ENCODE measurements at regions not wholly inside any gene's neighbourhood (a gene's known extent, or its start where the extent isn't known, plus 50 kb on each side); places are given as distances from the start of the nearest gene placed in this dataset.

DNA sequence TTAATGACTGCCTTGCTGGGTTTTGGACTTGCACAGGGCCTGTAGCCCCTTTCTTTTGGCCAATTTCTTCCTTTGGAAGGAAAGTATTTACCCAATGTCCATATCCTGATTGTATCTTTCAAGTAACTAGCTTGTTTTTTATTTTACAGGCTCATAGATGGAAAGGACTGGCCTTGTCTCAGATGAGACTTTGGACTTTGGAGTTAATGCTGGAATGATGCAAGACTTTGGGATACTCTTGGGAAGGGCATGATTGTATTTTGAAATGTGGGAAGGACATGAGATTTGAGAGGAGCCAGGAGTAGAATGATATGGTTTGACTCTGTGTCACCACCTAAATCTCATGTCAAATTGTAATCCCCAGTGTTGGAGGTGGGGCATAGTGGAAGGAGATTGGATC, 140.1 kb downstream of the C1orf94 start:
- H3K4me1 Mint-ChIP-seq = no peaks in the 10 kb centered on the region
- no peak overlapping the region for H3K4me3 ChIP-seq (replicated peaks in 1 of 3; ENCODE audit: low read depth in 2 of 3, low read length in 3 of 3)
- no peaks in the 10 kb centered on the region for H3K27me3 ChIP-seq (ENCODE audit: control insufficient read depth in 2 of 2, insufficient read depth in 2 of 2, low read length in 2 of 2)
- intact Hi-C loops (cut with micrococcal nuclease) = no loop called here
- H3K36me3 Mint-ChIP-seq = no peaks in the 10 kb centered on the region
- no peak overlapping the region for H3K4me2 ChIP-seq (replicated peaks; ENCODE audit: extremely low read depth, low read length, poor library complexity, severe bottlenecking)
- H3K9me3 ChIP-seq (replicated peaks in 1 of 2; ENCODE audit: control insufficient read depth in 1 of 2, insufficient read depth in 1 of 2, low read length in 2 of 2) = peaks cover 8 to 9% of the 10 kb centered on the region in 2 donors
- H3K27me3 Mint-ChIP-seq (ENCODE audit: low read depth in 3 of 3) = no peaks in the 10 kb centered on the region
- H3K27ac Mint-ChIP-seq = no peak overlapping the region
- no peak overlapping the region for H2AFZ ChIP-seq (ENCODE audit: insufficient read depth, low read depth, low read length, poor library complexity, severe bottlenecking)
- H3K27ac ChIP-seq (ENCODE audit: low read depth in 1 of 2, low read length in 2 of 2) = no peak overlapping the region
- no peaks in the 10 kb centered on the region for H3K79me2 ChIP-seq (ENCODE audit: insufficient read depth, low read length)
- H3K4me1 ChIP-seq (ENCODE audit: control insufficient read depth in 1 of 2, insufficient read depth in 2 of 2, low read length in 2 of 2) = no peaks in the 10 kb centered on the region
- no peak for DNase-seq
- no peak overlapping the region for H3K4me3 Mint-ChIP-seq
- no peaks in the 10 kb centered on the region for H3K36me3 ChIP-seq (replicated peaks in 1 of 2; ENCODE audit: control insufficient read depth in 1 of 2, insufficient read depth in 2 of 2, low read length in 2 of 2)
- H3K9ac ChIP-seq (ENCODE audit: insufficient read depth, low read length, poor library complexity, severe bottlenecking) = no peak overlapping the region
- TF ChIP-seq, protein P1, sequence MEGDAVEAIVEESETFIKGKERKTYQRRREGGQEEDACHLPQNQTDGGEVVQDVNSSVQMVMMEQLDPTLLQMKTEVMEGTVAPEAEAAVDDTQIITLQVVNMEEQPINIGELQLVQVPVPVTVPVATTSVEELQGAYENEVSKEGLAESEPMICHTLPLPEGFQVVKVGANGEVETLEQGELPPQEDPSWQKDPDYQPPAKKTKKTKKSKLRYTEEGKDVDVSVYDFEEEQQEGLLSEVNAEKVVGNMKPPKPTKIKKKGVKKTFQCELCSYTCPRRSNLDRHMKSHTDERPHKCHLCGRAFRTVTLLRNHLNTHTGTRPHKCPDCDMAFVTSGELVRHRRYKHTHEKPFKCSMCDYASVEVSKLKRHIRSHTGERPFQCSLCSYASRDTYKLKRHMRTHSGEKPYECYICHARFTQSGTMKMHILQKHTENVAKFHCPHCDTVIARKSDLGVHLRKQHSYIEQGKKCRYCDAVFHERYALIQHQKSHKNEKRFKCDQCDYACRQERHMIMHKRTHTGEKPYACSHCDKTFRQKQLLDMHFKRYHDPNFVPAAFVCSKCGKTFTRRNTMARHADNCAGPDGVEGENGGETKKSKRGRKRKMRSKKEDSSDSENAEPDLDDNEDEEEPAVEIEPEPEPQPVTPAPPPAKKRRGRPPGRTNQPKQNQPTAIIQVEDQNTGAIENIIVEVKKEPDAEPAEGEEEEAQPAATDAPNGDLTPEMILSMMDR (IDR thresholded peaks at IDR 0.05) = no peak
- no peaks in the 10 kb centered on the region for H4K20me1 ChIP-seq (ENCODE audit: insufficient read depth, low read length)
- peaks cover 0 to 12% (median 8%) of the 10 kb centered on the region in 7 donors for H3K9me3 Mint-ChIP-seq

DNA sequence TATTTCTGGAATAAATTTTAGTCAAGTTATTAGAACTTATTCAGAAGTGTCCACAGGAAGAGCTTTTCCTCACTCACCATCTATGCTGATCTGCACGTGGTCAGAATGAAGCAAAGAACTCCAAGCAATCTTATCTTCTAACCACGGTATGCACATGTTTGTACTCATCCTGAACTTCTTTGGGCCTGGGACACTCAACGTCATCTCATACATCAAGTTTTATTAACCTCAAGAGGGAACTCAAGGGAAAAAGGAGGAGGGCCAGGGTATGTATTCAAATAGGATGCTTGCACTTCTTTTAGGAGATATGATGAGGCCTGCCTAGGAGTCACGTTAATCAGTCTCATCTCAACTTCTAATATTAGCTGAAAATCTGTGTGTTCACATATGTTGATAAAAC, 142.5 kb downstream of the C1orf94 start:
- Histone ChIP-seq H3K27ac (ENCODE audit: low read depth in 1 of 2, low read length in 2 of 2) (no peak overlapping the region), H3K9ac (ENCODE audit: insufficient read depth, low read length, poor library complexity, severe bottlenecking) (no peak overlapping the region), H3K4me1 (ENCODE audit: control insufficient read depth in 1 of 2, insufficient read depth in 2 of 2, low read length in 2 of 2) (no peaks in the 10 kb centered on the region), H2AFZ (ENCODE audit: insufficient read depth, low read depth, low read length, poor library complexity, severe bottlenecking) (no peak overlapping the region), H4K20me1 (ENCODE audit: insufficient read depth, low read length) (no peaks in the 10 kb centered on the region), H3K4me3 (replicated peaks in 1 of 3; ENCODE audit: low read depth in 2 of 3, low read length in 3 of 3) (no peak overlapping the region), H3K27me3 (ENCODE audit: control insufficient read depth in 2 of 2, insufficient read depth in 2 of 2, low read length in 2 of 2) (no peaks in the 10 kb centered on the region), H3K4me2 (replicated peaks; ENCODE audit: extremely low read depth, low read length, poor library complexity, severe bottlenecking) (no peak overlapping the region), H3K9me3 (replicated peaks in 1 of 2; ENCODE audit: control insufficient read depth in 1 of 2, insufficient read depth in 1 of 2, low read length in 2 of 2) (peaks cover 8 to 9% of the 10 kb centered on the region in 2 donors), H3K36me3 (replicated peaks in 1 of 2; ENCODE audit: control insufficient read depth in 1 of 2, insufficient read depth in 2 of 2, low read length in 2 of 2) (no peaks in the 10 kb centered on the region), H3K79me2 (ENCODE audit: insufficient read depth, low read length) (no peaks in the 10 kb centered on the region)
- TF ChIP-seq, protein P1 (IDR thresholded peaks at IDR 0.05) = no peak
- Mint-ChIP-seq H3K9me3 (peaks cover 0 to 16% (median 10%) of the 10 kb centered on the region in 7 donors), H3K4me3 (no peak overlapping the region), H3K27ac (no peak overlapping the region), H3K36me3 (no peaks in the 10 kb centered on the region), H3K4me1 (no peaks in the 10 kb centered on the region), H3K27me3 (ENCODE audit: low read depth in 3 of 3) (no peaks in the 10 kb centered on the region)
- intact Hi-C loops (cut with micrococcal nuclease) = no loop called here
- WGBS (ENCODE audit: insufficient coverage) = 76% methylated on average over 2 of the region's 4 CpGs
- no peak for DNase-seq
